ENCODE measurements at regions not wholly inside any gene's neighbourhood (a gene's known extent, or its start where the extent isn't known, plus 50 kb on each side); places are given as distances from the start of the nearest gene placed in this dataset.
"Not testable (repeated sequence)": the region's sequence is repeated elsewhere in the genome, so short reads cannot be mapped to it uniquely, and the experiment has no call there.

DNA sequence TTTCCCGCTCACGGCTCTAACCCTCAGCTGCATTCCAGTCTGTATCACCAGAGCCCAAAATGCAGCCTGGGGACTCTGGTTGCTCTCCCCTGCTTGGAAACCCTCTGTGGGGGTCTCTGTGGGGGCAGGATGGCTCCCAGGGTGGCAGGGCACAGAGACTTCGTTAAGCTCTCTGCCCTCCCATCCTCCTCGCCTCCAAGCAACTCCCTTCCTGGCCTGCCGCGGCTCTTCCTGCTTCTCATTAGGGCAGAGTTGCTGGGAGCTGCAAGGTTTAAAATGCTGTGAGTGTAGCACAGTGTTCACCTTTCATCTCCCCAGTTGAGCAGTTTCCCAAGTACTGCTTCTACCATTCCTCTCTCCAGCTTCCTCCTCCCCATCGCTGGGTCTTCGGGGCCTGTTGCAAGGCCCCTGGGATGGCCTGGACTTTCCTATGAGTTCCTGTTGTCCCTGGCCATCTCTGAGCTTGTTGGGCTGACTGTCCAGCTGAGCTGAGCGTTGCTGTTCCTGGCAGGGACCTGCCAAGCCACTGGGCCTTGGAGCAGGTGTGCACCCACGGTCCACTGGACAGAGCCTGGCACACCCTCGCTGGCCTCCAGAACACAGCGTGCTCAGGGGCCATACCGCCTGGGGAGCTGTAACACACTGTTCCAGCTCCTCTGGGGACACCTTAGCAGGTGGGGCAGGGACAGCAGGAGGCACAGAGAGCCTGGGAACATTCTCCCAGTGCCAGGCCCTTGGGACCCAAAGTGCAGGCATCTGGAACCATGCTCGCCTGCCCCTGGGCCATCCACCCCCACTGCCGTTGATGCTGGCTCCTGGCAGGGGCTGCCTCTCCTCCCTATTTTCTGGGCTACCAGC is 188.4 kb downstream of the C9orf50 start:
- TF ChIP-seq, protein P1, sequence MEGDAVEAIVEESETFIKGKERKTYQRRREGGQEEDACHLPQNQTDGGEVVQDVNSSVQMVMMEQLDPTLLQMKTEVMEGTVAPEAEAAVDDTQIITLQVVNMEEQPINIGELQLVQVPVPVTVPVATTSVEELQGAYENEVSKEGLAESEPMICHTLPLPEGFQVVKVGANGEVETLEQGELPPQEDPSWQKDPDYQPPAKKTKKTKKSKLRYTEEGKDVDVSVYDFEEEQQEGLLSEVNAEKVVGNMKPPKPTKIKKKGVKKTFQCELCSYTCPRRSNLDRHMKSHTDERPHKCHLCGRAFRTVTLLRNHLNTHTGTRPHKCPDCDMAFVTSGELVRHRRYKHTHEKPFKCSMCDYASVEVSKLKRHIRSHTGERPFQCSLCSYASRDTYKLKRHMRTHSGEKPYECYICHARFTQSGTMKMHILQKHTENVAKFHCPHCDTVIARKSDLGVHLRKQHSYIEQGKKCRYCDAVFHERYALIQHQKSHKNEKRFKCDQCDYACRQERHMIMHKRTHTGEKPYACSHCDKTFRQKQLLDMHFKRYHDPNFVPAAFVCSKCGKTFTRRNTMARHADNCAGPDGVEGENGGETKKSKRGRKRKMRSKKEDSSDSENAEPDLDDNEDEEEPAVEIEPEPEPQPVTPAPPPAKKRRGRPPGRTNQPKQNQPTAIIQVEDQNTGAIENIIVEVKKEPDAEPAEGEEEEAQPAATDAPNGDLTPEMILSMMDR (IDR thresholded peaks at IDR 0.05; ENCODE audit: low read depth, low read length, missing control alignments): no peak
- DNase-seq (ENCODE audit: extremely low read depth, low read depth): no peak
- H3K4me3 ChIP-seq (replicated peaks; ENCODE audit: low read depth, low read length): no peak overlapping the region

DNA sequence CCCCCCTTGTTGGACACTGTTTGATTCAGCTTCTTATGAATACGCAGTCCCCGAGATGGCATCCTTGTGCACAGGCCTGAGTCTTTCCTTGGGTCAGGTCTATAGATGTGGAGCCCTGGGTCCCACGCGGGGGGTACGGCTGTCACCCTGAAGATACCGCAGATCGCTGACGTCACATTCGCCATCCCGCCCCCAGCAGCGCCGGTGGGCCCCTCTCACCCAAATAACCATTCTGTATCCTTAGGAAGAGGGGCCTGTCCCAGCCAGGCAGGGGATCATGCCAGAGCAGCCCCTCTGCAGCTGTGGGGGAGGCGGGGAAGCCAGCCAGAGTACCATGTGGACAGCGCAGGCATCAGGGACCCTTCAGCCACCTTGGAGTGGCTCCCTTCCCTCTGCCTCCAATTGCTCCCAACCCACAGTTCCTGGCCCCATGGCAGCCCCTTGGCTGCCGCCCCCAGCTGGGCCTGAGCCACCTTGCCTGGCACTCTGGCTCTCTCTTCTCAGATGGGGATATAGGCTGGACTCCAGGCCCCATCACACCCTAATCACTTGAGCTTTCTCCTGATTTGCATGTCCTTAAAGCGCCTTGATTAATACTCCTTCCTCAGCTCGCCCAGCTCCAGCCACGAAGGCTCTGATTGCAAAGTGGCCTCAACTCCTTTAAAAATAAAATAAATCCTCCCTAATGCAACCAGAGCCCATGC is 189.8 kb downstream of the C9orf50 start:
- H3K4me3 ChIP-seq (replicated peaks; ENCODE audit: low read depth, low read length): no peak overlapping the region
- DNase-seq (ENCODE audit: extremely low read depth, low read depth): no peak
- TF ChIP-seq, protein P1 (IDR thresholded peaks at IDR 0.05; ENCODE audit: low read depth, low read length, missing control alignments): no peak

DNA sequence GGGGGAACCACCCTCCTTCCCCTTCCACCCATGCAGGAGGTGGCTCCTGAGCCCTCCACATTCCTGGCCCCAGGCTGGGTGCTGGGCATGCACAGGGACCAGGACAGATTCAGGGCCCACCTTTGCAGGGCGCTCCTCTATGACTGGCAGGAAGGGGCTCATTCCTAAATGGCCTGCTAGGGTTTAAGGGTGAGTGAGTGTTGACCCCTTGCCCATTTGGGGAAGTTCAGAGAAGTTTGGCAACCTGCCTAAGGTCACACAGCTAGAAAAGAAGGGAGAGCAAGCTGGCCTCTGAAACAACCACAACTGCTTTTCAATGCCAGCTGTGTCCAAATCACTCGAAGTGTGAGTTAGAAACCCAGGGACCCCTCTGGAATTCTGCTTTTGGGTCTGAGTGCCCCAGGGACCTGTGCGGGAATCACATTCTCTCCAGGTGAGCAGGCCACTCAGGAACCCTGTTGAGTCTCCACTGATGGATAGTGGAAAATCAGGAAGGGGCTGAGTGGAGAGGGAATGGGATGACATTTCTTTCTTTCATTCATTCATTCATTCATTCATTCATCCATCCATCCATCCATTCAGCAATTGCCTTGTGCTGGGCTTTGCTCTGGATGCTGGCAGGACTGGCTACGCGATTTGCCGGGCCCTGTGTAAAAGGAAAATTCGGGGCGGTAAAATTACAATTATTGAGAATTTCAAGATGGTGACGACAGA is 191.9 kb downstream of the C9orf50 start:
- TF ChIP-seq, protein P1 (IDR thresholded peaks at IDR 0.05; ENCODE audit: low read depth, low read length, missing control alignments): no peak
- H3K4me3 ChIP-seq (replicated peaks; ENCODE audit: low read depth, low read length): no peak overlapping the region
- DNase-seq (ENCODE audit: extremely low read depth, low read depth): no peak

DNA sequence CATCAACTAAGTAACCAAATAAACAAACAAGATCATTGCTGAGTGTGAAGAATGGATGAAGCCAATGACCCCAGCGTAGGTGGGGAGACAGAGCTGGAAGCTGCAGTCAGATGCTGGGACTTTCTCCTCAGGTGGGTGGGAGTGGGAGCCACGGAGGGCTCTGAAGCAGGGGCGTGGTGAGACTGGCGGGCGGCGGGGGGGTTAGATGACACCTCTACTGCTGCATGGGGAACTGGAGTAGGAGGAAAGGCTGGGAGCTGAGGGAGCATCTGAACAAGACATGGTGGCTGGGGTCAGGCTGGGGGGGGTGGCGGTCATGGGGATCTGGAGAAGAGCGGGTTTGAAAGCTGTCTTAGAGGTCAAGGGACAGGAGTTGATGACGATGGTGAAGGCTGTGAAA is 193.8 kb downstream of the C9orf50 start:
- no peak overlapping the region for H3K4me3 ChIP-seq (replicated peaks; ENCODE audit: low read depth, low read length)
- TF ChIP-seq, protein P1 (IDR thresholded peaks at IDR 0.05; ENCODE audit: low read depth, low read length, missing control alignments): no peak
- DNase-seq (ENCODE audit: extremely low read depth, low read depth): no peak

DNA sequence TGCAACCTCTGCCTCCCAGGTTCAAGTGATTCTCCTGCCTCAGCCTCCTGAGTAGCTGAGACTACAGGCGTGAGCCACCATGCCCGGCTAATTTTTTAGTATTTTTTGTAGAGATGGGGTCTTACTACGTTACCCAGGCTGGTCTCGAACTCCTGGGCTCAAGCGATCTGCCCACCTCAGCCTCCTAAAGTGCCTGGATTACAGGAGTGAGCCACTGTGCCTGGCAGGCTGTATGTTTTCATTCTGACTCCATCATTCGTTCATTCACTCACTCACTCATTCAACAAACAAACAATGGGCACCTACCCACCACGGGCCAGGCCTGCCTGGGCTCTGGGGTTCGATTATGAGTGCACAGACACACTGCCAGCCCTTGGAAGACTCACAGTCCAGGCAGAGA is 197.1 kb downstream of the C9orf50 start:
- DNase-seq (ENCODE audit: extremely low read depth, low read depth): not testable (repeated sequence)

DNA sequence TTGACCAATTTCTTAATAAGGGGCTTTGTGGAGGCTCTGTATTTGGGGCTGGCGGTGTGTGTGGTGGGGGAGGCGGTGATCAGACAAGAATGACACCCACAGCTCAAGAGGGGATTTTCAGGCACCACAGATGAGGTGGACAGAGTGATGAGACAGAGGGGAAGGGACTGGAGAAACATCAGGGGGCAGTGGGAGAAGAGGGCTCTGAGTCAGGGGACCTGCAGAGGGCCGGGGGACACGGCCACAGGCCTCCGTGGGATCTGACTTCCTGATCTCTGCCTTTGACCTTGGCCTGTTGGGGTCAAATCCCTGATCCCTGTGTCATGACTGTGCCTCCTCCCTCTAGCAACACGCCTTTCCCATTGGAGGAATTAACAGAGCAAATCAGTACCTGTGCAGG is 197.7 kb downstream of the C9orf50 start:
- DNase-seq (ENCODE audit: extremely low read depth, low read depth): no peak
- no peak overlapping the region for H3K4me3 ChIP-seq (replicated peaks; ENCODE audit: low read depth, low read length)
- TF ChIP-seq, protein P1 (IDR thresholded peaks at IDR 0.05; ENCODE audit: low read depth, low read length, missing control alignments): no peak

More for the DNA sequence above, 197.1 kb downstream of the C9orf50 start:
- not testable (repeated sequence) for H3K4me3 ChIP-seq (replicated peaks; ENCODE audit: low read depth, low read length)

DNA sequence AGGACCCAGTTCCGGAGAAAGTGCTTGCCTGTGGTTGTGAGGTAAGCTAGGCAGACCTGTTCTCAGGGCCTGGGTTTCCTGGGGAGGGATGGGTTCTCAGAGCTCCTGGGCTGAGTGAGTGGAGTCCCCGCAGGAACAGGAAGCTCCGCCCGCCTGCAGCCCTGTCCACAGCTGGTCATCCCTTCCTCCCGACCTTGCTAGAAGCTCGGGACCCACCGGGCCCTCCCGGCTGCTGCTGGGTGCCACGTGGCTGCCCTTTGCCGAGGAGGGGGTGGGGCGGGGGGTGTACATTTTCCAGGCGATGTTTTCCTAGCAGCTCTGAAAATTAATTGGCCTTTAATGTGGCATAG is 198.1 kb downstream of the C9orf50 start:
- H3K4me3 ChIP-seq (replicated peaks; ENCODE audit: low read depth, low read length): no peak overlapping the region
- no peak for DNase-seq (ENCODE audit: extremely low read depth, low read depth)
- TF ChIP-seq, protein P1 (IDR thresholded peaks at IDR 0.05; ENCODE audit: low read depth, low read length, missing control alignments): no peak

Data from HFF-Myc (cell line).